GM12892 (cell line): ENCODE measurements at regions not wholly inside any gene's neighbourhood (a gene's known extent, or its start where the extent isn't known, plus 50 kb on each side); places are given as distances from the start of the nearest gene placed in this dataset.

Experiments used
- POLR2A ChIP-seq: IDR thresholded peaks from 2 replicates; pipeline ENCODE4 v1.6.1; 2011; ENCODE audit warnings: low read depth, low read length, control low read depth
- POLR2AphosphoS5 ChIP-seq: IDR thresholded peaks from 2 replicates; pipeline ENCODE4 v1.6.1; 2011; ENCODE audit warnings: low read depth, low read length, control low read depth

DNA sequence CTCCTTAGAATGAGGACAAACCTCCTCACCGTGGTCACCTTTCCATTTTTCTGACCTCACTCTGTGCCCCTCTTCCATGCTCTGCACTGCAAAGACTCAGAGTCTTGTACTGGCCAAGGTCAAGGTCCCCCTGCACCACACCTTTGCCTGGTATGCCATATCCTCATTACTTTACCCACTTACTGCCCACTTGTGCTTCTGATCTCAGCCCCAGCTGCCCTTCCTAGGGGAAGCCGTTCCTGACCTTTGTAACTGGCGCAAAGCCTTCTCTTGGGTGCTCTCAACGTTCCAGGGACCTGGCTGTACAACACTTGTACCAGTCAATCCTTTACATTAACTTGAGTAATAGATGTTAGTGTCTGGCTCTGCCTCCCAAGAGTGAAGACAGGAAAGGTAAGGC, 256.0 kb downstream of the SV2B start:
- TF ChIP-seq POLR2A (no peak), POLR2AphosphoS5 (no peak)
